GM19023 (cell line): ENCODE measurements at regions not wholly inside any gene's neighbourhood (a gene's known extent, or its start where the extent isn't known, plus 50 kb on each side); places are given as distances from the start of the nearest gene placed in this dataset.

ENCODE experiments used
- ATAC-seq: cut with Tn5 transposase; IDR thresholded peaks from one replicate; pipeline ENCODE4 v1.9.1; 2021; ENCODE audit warnings: mild to moderate bottlenecking, moderate library complexity; ENCODE audit not compliant: unreplicated experiment

DNA sequence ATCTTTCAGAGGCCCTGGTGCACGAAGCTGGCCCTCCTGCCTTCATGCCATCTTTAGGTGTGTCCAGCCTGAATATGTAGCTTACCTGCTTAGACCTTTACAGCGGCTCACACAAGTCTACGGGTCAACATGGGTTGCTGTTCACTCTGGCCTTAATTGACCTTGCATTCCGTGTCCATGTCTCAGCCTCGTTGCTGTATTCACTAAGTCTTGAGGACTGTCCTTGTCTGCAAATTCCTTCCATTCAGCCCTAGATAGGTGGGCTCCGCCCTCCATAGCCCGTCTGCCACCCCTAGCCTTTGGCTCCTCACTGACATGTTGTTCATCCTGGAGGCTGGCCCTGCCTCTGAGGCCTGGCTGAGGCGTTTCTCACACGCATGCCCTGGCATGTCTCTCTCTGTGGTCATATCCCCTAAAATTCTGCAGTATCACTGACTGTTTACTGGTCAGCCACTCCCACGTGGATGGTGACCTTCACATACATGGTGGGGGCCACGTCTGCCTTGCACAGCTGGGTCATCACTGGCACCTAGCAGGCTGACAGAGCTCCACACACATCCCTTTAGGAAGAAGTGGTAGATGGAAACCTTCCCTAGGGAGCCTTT lies 394.1 kb upstream of the MKI67 start:
- ATAC-seq: no peak

DNA sequence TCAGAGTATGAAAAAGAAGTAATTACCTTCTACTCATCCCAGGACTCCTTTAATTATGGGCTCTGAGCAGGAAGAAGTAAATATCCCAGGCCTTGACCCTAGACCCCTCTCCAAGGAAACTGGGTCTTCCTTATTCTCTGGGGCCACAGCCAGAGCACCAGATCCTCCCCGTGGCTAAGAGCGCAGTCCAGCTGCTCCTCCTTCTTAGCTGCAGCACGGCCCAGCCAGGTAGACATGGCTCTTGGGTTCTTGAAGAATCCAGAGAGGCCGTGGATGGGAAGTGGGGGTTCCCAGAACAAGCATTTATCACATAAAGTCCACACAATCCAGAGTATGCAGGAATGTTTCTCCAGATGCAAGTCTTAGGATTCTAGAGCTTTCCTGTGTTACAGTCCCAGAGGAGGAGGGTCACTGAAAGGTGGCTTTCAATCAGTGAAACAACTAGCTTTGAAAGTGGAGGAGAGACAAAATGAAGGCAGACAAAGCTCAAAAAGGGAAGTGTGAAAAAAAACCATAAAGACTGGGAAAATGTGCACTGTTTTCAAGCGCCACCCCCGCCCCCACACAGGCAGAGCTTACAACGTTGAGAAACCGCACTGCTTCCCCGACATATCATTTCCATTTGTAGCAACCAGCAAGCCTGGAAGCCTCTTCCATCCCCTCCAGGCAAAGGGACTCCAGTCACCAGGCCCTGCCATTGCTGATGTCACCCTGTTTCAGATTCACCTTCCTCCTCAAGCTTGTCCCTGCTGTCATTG lies 396.5 kb upstream of the MKI67 start:
- ATAC-seq: no peak

DNA sequence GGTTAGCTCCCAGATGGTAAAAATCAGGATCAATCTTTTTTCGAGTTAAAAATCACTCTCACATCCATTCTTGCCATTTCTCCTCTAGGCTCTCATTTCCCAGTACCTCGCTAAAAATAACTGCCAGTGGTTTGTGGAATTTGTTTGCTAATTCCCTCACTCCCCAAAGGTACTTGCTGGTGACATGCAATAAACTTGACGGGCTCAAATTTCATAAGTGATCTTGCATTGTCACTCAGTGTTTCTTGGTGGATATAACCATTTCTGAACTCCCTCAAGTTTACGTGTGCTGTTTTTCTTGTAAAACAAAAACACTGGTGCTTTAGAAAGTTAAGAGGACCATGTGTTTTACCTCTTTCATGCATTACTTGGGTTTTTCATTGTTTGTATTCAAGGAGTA lies 399.2 kb upstream of the MKI67 start:
- no peak for ATAC-seq

DNA sequence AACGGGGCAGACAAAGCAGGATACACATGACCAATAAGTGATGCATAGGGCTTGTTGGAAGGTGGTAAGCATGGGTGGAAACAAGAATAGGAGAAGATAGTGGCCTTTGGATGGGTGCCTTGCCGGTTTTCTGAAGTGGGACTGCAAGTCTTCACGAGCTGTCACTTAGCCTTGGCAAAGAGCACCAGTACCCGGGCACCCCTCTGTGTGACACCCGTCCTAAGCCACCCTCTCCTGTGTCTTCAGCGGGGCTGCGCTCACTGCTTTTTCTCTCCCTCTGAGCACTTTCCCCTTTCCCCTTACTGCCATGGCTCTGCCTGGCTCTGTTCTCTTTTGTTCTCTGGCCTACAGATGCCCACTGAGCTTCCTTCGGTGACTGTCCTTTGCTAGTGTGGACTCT lies 399.7 kb upstream of the MKI67 start:
- ATAC-seq: no peak

DNA sequence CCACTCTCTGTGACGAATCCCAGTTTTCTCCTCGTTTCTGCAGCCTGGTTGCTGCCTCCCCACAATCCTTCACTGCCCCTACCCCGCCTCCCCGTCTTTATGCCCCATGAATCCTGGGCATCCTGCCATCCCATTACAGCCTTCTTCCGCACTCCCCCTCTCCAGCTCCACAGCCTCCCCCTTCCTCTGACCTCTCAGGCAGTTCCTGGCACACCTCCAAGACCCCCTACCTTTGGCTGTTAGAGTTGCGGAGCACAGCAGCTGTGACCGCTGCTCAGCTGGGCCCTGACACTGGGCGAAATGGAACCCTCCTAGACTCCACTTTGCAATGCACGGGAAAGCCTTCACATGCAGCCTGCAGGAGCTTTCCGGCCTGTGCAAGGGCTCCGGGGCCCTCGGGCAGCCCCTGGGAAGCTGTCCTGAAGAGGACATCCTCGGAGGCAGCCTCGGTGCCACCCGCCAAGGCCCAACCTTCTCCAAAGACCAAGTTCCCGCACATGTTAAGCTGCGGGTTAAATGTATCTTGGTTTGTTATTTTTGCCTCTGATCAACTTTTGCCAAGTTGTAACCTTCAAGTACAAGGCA lies 400.7 kb upstream of the MKI67 start:
- ATAC-seq: no peak

DNA sequence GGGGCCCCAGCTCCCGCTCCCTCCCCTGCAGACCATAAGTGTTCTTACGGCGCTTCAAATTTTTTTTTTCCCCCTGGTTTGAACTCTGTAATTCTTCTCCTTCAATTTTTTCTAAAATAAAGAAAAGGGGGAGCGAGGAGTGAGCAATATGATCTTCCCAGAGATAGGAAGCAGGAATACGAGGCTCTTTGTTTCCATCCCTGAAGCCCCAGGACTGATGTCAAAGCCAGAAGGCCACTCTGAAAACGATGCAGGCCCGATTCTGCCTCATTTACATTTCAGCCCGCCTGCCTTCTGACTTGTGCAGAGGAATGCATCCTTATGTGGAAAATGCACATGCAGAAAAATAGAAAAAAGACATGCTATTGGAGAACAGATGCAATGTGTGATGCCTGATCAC lies 401.5 kb upstream of the MKI67 start:
- no peak for ATAC-seq

DNA sequence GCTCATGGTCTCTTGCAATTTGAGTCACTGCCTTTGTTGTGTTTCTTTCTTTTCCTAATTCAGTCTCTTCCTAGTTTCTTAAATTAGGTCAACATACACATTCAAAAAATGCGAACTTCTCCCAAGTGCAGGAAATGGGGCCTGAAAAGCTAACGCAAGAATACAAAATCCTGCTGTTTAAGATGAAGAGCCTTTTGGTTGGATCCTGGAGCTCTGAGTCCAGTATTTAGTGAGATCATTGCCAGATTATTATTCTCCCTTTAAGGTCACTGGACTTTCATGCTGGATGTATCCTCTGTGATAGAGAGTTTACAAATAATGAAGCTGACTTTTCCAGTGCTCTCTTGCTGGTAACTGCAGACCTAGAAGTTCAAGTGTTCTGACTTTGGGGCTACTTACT lies 401.9 kb upstream of the MKI67 start:
- no peak for ATAC-seq

DNA sequence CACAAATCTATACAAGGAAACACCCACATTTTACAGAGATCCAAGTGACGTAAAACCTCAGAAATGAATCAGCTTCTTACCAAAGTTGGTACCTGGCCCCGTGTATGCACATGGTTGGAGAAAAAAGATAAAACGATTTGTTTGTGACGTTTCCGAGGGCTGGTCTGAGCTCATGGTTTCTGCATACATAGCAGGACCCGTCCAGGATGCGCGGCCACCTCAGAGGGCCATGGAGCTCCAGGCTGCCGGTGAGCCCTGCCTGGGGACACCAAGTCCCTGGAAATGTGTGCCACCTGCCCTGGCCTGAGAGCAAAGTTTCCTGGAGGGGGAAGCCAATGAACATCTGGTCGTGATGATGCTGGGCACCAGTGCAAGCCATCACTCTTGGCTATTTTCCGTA lies 402.6 kb upstream of the MKI67 start:
- no peak for ATAC-seq

DNA sequence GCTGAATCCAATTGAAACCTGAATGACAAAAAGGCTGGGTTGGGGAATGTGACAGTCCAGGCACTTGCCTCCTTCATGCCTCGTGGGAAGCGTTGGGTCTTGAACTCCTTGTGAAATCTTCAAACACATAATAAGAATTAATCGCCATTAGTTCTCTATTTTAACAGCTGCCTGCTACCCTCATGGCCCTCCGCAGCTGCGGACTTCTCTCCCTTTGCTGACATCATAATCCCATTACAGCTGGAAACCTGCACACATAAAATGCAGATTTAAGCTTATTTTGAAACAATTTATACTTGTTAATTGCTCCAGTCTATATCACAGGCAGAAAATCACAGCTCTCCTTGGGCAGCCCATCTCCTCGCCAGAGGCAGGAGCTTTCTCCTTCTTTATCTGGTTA lies 403.0 kb upstream of the MKI67 start:
- ATAC-seq: no peak

DNA sequence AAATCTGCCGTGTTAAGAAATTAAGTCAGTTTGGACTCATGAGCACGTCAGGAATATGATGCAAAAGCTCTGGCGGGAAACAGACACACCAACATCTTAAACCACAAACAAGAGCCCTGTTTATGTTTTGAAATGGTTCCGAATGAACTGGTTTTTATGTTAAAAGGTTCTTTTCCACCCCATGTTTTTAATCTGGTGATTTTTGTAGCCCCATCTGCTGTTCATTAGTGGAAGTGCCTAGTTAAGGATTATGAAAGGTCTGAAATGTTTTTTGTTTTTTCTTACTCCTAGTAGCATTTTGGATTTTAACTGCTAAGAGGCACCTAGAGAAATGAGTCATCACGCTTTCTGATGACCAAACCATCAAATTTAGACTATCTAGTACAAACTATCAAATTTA lies 404.1 kb upstream of the MKI67 start:
- no peak for ATAC-seq

DNA sequence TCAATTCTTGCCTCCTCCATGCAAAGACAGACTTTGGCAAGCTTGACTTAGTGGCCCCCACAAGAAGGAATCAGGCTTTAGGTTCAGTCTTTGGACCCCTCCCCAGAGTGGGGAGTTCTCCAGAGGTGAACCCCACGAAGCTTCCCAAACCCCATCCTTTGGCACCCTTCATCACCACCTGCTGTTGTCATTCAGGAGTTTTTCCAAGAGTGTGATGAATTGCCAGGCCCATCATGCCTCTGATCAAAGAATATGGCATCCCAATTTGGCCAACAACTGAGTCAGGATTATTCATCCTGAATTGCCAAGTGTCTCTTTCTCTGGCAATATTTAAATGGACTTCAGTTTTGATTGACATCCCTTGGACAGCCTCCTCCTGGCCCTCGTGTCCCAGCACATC lies 404.7 kb upstream of the MKI67 start:
- no peak for ATAC-seq

DNA sequence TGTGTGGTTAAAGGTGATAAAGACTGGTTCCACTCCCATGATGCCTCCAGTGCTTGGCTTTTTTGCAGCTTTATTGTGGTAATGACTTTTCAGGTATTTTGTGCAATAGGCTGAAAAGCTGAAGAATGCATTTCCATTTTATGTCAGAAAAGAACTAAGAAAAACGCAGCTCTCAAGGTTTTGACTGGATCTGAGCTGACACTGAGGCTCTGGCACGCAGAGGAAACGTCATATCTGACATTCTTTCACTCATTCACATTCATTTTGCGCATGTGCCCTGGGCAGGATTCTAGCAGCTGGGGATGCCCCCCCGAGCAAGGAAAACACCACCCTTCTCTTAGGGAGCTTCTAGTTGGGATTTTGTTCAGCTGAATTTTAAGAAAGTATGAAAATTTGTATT lies 408.5 kb upstream of the MKI67 start:
- no peak for ATAC-seq

DNA sequence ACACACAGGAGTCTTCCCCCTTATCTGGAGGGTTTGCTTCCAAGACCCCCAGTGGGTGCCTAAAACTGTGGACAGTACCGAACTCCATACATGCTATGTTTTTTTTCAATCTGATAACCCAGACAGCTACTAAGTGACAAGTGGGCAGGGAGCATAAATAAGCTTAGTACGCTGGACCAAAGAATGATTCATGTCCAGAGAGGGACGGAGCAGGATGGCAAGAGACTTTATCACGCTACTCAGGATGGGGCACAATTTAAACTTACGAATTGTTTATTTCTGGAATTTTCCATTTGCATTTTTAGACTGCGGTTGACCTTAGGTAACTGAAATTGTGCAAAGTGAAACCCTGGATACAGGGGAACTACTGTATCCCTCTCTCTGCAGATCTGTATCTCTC lies 410.0 kb upstream of the MKI67 start:
- ATAC-seq: no peak

DNA sequence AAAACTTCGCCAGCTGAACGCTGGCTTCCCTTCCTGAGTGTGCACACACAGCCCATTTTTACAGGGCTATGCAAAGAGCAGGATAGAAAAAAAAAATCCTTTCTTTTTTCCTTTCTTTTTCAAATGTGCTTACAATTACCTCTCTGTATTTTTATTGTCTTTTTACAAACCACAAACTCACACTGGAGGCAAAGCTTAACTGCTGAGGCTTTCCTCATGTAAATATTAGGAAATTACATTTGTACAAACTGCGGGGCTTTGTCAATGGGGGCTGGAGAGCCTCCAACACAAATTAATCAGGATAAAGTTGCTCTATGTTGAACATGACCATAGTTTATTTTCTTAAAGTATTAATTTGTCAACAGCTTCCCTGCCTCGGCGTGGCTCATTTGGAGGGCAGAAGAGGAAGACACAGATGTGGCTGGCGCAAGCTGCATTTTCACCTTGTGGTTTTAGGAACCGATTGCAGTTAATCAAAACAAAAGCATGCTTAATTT lies 411.7 kb upstream of the MKI67 start:
- no peak for ATAC-seq

DNA sequence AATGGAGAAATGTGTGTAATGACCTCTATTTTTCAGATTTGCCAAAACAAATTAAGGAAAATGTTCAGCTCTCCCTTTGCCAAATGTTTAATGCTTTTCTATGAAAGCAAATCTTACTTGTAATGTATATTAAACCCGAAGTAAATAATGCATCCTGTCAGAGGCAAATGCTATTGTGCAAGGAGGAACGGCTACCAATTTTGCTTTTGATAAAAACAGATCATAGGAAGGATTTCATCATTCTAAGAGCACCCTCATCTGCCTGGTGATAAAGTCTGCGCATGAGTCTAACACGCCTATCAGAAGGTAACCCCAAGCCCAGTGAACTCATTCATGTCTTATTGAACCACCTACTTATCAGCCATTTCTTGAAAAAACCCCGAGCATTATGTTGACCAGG lies 412.4 kb upstream of the MKI67 start:
- ATAC-seq: no peak

DNA sequence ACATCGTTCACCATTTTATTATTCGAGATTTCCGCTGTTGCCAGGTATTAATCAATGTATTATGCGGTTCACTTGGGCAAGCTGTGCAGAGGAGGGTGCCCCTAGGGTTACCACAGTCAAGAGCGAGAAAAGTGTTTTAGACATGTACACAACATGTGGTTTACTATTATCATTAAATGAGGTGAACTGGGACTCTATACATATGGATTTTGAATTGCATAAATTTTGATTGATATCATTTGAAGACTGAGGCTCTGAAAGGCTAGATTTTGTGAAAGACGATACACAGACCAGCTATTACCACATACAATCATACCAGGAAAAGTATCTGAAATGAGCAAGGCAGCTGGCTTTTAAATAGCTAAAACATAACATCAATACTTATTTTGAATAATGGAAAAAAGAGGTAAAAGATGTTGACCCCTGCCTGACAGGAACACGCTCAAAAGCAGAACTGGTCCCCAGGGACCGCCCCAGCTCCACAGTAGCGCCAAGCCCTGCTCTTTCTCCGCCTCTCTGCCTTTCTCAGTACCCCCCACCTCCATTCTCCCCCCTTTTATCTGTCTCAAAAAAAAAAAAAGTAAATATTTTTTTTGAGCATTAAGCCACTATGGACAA lies 413.4 kb upstream of the MKI67 start:
- ATAC-seq: no peak

DNA sequence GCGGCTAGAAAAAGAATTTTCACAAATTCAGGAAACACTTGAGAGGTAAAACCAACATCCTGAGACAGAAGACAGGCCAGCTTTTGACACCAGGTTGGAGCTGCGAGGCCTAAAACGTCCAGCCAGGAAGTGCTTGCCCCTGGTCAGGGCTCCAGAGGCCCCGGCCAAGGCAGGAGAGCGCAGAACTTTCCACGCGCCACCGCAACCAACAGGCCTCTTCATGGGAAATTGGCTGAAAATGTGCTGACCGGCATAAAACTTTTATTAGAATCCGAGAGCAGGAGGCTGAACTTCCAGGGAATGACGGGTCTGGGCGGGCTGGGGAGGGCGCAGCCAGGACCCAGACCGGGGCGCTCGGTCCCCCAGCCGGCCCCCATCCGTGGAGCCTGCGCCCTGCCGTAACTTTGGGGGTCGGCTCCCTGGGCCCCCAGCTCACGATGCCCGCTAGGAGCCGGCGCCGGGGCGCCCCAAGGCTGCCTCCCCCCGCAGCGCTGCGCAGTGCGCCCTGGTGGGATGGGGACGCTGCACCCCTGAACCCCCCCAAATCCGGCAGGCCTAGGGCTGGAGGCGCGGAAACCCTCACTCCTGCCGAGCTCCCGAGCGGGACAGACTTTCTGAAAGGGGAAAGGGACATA lies 414.0 kb upstream of the MKI67 start:
- no peak for ATAC-seq

DNA sequence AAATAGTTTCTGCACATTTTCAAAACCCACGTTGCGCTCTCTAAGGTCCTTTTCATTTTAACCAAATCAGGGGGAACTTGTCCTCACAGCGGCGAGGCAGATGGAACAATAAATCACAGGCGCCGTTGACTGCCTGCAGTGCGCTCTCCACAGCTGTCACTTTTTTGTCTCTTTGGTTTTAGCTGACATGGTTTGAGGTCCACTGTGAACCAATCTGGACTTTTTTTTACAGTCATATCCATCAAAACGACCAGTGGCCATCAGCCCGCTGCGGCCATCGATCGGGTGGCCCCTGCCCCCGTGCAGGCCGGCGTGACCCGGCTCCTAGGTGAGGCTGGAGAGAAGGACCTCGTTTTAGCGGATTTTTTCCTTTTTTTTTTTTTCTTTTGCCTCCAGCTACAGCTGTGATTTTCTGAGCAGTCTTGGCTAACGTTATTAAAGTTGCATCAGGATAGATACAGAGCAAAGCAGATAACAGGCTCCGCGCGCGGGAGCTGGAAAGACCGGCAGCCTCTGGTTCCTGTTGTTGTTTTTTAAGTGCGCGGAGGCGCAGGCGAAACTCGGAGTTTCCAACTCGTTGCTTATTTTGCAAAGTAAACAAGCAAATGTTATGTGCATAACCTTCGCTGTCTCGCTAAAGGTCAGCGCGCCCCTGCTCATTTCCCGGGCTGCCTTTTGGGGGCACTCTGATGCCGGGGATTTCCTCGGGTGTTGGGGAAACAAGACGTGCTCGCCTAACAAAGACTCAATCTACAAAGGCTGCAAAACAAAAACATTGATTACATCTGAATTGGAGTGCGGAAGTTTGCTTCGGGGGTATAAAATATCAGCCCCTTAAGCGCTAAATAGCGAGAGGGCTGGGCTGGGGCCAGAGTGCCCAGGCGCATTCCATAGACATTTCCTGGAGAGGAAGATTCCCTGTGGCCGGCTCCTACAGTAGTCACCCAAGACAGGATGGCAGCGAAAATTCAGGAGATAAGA lies 414.8 kb upstream of the MKI67 start:
- no peak for ATAC-seq

DNA sequence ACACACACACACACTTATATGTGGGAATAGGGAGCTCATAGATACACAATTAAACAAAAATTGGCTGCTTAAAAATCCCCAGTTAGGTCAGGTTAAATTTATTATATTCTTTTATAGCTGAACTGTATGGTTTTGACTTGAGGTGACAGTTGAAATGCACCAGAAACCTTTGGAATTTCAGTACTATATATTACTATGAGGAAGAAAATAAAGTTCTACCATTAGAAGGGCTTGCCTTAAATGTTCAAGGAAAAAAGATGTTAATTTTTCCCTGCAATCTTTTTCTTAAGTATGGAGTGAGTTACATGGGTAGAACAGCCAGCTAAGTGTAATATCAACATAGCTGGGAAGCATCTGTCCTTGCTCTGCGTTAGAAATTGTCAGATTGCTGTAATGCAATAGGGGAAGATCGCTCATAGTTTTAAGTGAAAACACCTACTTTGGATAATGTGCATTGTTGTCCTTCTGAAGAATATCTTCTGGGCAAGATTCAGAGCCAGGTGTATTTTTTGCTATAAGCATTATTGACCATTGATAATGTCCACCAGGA lies 415.8 kb upstream of the MKI67 start:
- no peak for ATAC-seq

DNA sequence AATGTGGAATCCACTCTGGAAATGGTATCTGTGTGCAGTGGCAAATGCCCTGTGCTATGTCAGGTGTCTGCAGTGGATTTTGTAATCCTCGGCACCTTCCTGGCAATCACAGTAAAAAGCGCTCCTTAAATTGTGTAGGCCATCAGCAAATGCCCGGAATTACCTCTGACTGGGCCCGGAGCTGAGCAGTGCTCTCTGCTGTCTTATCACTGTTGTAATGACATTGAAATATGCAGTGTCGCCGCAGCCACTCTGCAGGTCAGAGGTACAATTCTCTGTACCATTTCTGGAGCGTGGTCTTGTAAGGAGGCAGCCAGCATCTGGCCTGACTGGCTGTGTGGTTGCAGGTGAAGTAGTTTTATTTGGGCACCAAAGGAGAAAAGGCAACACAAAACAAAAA lies 416.4 kb upstream of the MKI67 start:
- ATAC-seq: no peak
